Activated CD4-positive, alpha-beta memory T cell treated with anti-CD3 and anti-CD28 coated beads, Interleukin-2, amount 10 ng/mL, durations not matched to agents 7 days and 5 days (primary cell): ENCODE measurements at regions not wholly inside any gene's neighbourhood (a gene's known extent, or its start where the extent isn't known, plus 50 kb on each side); places are given as distances from the start of the nearest gene placed in this dataset.
"Not testable (repeated sequence)": the region's sequence is repeated elsewhere in the genome, so short reads cannot be mapped to it uniquely, and the experiment has no call there.

Experiments used
- CTCF ChIA-PET: fragments of 350-600 bp; sonication (Branson Sonifier 250); formaldehyde crosslinking; loops from one replicate; lab custom pipeline; 2021; ENCODE audit warnings: antibody characterized with exemption, inconsistent platforms; lab: Charles Lee
- POLR2A ChIA-PET: fragments of 350-600 bp; sonication (Branson Sonifier 250); formaldehyde crosslinking; loops from one replicate; lab custom pipeline; 2021; ENCODE audit warnings: antibody characterized with exemption; lab: Charles Lee
- DNase-seq: peaks from one replicate; pipeline ENCODE4 v3.0.0-alpha.2; 2020
- H3K27ac Mint-ChIP-seq: one replicate; pipeline ENCODE4 v1.8.0; 2021; ENCODE audit warnings: mild to moderate bottlenecking, mixed read lengths
- H3K27me3 Mint-ChIP-seq: one replicate; pipeline ENCODE4 v1.8.0; 2021; ENCODE audit warnings: mixed read lengths
- H3K36me3 Mint-ChIP-seq: one replicate; pipeline ENCODE4 v1.8.0; 2021; ENCODE audit warnings: low read depth, mixed read lengths
- H3K4me1 Mint-ChIP-seq: one replicate; pipeline ENCODE4 v1.8.0; 2021; ENCODE audit warnings: mixed read lengths
- H3K4me3 Mint-ChIP-seq: one replicate; pipeline ENCODE4 v1.8.0; 2021; ENCODE audit warnings: mild to moderate bottlenecking, mixed read lengths
- H3K9me3 Mint-ChIP-seq: one replicate; pipeline ENCODE4 v1.8.0; 2021; ENCODE audit warnings: mixed read lengths

DNA sequence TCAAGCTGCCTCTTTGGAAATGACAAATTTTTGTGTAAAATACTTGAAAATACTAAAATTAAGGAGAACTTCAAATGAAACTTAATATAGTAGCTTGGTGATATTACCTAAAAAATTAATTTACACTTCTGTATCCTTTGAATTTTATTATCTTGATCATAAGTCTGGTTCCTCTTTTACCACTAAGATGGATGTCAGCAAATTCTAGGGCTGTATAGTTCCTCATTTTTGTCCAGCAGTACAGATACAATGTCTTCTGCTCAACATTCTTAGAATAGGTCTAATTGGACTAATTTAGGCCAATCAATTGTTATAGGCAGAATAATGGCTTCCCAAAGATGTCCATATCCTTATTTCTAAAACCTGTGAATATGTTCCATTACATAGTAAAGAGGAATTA lies 1298.0 kb upstream of the RAG2 start:
- ChIA-PET CTCF (no interaction called here), POLR2A (no interaction called here)
- Mint-ChIP-seq H3K4me1 (no peaks in the 10 kb centered on the region), H3K36me3 (no peaks in the 10 kb centered on the region), H3K9me3 (peaks cover 13% of the 10 kb centered on the region), H3K27me3 (no peaks in the 10 kb centered on the region), H3K27ac (no peak overlapping the region), H3K4me3 (no peak overlapping the region)
- DNase-seq = no peak

DNA sequence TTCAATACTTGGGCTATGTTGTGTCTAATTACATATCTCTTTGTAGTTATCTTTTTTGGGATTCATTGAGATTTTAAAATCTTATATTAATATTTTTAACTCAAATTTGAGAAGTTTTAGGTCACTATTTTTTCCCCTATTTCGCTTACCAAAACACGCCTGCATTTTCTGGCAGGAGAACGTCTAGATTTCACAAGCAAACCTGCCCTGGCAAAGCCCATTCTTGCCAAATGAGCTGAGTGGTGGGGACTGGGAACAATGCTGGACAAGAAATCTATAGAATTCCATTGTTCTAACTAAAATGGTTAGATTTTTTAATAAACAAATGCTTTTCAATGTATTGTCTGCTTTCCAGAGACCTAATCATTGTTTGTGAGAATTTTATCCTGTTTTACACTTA lies 1283.7 kb upstream of the RAG2 start:
- no peak overlapping the region for H3K4me3 Mint-ChIP-seq
- DNase-seq = no peak
- peaks cover 13% of the 10 kb centered on the region for H3K9me3 Mint-ChIP-seq
- ChIA-PET POLR2A (no interaction called here), CTCF (no interaction called here)
- H3K27ac Mint-ChIP-seq = no peak overlapping the region
- no peaks in the 10 kb centered on the region for H3K27me3 Mint-ChIP-seq
- no peaks in the 10 kb centered on the region for H3K36me3 Mint-ChIP-seq
- no peaks in the 10 kb centered on the region for H3K4me1 Mint-ChIP-seq

DNA sequence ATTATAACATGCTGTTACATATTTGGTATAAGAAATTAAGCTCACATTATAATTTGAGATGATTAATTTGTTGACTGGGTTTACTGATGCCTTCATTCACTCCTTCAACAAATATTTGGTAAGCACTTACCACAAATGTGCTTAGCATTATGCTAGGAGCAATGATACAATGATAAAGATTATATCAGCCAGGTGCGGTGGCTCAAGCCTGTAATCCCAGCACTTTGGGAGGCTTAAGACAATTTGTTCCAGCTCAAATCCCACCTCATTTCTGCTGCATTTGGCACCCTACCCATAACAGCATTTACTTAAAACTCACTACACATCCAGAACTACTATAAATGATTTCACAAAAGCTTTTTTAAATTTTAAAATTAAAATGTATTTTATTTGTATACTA lies 1263.6 kb upstream of the RAG2 start:
- POLR2A ChIA-PET = no interaction called here
- CTCF ChIA-PET = no interaction called here
- H3K4me3 Mint-ChIP-seq = no peak overlapping the region

DNA sequence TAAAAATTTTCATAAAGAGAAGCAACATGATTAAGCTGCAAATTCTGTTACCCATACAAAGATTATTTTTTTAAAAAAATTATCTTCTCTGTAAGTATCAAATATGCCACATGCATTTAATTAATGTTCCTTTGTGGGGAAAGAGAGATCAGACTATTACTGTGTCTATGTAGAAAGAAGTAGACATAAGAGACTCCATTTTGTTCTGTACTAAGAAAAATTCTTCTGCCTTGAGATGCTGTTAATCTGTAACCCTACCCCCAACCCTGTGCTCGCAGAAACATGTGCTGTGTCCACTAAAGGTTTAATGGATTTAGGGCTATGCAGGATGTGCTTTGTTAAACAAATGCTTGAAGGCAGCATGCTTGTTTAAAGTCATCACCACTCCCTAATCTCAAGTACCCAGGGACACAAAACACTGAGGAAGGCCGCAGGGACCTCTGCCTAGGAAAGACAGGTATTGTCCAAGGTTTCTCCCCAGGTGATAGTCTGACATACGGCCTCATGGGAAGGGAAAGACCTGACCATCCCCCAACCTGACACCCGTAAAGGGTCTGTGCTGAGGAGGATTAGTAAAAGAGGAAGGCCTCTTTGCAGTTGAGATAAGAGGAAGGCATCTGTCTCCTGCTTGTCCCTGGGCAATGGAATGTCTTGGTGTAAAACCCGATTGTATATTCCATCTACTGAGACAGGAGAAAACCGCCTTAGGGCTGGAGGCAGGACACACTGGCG lies 1260.9 kb upstream of the RAG2 start:
- H3K27ac Mint-ChIP-seq, POLR2A ChIA-PET, H3K4me1 Mint-ChIP-seq, DNase-seq, CTCF ChIA-PET, H3K27me3 Mint-ChIP-seq, H3K4me3 Mint-ChIP-seq, H3K9me3 Mint-ChIP-seq, H3K36me3 Mint-ChIP-seq: not testable (repeated sequence)

More for the DNA sequence above, 1263.6 kb upstream of the RAG2 start:
- Mint-ChIP-seq H3K27me3 (no peaks in the 10 kb centered on the region), H3K27ac (no peak overlapping the region), H3K4me1 (no peaks in the 10 kb centered on the region), H3K9me3 (peaks cover 11% of the 10 kb centered on the region), H3K36me3 (no peaks in the 10 kb centered on the region)
- DNase-seq = no peak

DNA sequence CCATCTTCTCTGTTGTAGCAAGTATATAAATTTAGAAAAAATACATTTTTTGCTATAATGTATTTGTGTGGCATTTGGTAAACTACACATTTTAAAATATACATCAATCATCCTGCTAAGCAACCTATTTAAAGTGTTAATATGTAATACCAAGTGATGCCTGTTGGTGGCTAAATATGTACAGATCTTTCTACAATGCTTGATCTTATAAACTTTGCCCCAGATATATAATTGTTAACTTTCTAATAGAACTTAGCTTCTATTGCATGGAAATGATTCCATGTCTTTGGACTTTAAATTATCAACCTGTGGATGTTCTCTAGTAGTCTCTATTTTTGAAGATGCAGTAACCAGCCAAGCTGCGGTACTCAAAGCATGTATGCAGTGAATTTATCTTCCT lies 1260.4 kb upstream of the RAG2 start:
- H3K27ac Mint-ChIP-seq = no peak overlapping the region
- H3K9me3 Mint-ChIP-seq = peaks cover 7% of the 10 kb centered on the region
- H3K27me3 Mint-ChIP-seq = no peaks in the 10 kb centered on the region
- DNase-seq = no peak
- ChIA-PET POLR2A (no interaction called here), CTCF (no interaction called here)
- no peaks in the 10 kb centered on the region for H3K36me3 Mint-ChIP-seq
- H3K4me1 Mint-ChIP-seq = no peaks in the 10 kb centered on the region
- H3K4me3 Mint-ChIP-seq = no peak overlapping the region

DNA sequence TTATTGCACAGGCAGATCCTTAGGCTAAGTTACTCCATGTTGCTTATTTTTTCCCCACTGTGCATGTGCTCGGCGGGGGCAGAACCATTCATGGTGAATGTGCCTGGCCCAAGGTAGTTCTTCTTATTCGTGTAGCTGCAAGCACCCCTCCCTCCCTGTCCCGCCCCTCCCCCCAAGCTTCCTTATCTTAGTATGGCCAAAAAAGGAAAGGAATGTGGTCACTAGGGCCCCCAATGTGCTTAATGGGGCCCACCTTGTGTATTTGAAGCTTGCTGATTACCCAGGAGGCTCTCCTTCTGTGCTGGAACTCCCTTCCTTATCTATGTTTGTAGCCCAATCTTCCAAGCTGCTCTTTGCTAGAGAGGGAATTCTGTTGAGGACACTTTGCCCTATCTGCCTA lies 1259.7 kb upstream of the RAG2 start:
- no peak for DNase-seq
- Mint-ChIP-seq H3K4me3 (no peak overlapping the region), H3K36me3 (no peaks in the 10 kb centered on the region), H3K27ac (no peak overlapping the region), H3K27me3 (no peaks in the 10 kb centered on the region), H3K9me3 (peaks cover 7% of the 10 kb centered on the region), H3K4me1 (no peaks in the 10 kb centered on the region)
- ChIA-PET CTCF (no interaction called here), POLR2A (no interaction called here)

DNA sequence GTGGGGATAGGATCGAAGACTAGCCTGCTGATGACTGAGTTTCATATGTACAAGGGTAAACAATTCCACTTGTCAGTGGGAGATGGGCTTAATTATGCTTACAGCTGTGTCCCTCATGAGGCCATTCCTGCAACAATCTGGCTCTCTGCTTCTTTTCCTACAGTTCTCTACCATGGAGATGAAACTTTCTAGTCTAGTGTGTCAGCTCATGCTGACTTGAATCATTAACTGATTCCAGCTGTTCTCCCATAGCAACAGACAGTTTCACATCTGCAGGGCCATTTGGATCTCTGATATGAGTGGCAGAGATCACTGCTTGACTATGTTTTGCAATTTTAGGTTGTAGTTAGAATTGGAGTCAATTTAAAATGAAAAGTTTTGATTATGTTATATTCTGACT lies 1251.7 kb upstream of the RAG2 start:
- ChIA-PET CTCF (no interaction called here), POLR2A (no interaction called here)
- Mint-ChIP-seq H3K9me3 (peaks cover 7% of the 10 kb centered on the region), H3K27ac (no peak overlapping the region), H3K36me3 (no peaks in the 10 kb centered on the region), H3K4me1 (no peaks in the 10 kb centered on the region), H3K27me3 (no peaks in the 10 kb centered on the region), H3K4me3 (no peak overlapping the region)
- no peak for DNase-seq

DNA sequence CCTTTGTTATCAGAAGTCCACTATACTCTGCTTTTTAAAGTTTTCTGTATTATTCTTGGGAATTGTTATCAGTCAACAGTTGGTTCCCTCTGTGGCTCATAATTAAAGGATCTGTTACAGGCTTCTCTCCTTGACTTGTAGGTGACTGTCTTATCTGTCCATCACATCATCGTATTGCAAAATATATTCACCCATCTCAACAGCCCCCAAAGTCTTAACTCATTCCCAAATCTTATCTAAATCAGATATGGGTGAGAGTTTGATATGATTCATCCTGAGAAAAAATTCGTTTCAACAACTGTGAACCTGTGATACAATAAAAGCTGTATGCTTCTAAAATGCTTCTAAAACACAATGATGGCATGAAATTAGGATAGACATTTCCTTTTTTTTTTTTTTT lies 1245.6 kb upstream of the RAG2 start:
- H3K9me3 Mint-ChIP-seq = peaks cover 10% of the 10 kb centered on the region
- H3K27ac Mint-ChIP-seq = no peak overlapping the region
- H3K4me1 Mint-ChIP-seq = no peaks in the 10 kb centered on the region
- POLR2A ChIA-PET = no interaction called here
- CTCF ChIA-PET = no interaction called here
- no peak for DNase-seq
- H3K4me3 Mint-ChIP-seq = no peak overlapping the region
- no peaks in the 10 kb centered on the region for H3K36me3 Mint-ChIP-seq
- no peaks in the 10 kb centered on the region for H3K27me3 Mint-ChIP-seq

DNA sequence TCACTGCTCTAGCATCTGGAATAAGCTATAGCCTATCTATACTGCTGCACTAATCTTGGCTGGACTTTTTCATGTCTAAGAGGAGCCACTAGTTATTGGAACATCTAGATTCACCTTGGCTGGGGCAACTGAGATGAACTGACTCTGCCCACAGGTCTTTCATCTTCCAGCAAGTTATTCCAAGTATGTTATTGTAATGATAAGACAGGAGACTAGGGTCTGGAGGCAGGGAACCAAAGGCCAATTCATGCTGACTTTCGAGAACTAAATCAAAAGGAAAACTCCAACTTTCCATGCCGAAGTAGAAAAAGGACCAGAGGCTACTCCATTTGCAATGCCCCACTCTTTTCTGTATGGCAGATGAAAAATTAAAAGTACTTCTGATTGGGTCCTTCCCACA lies 1243.0 kb upstream of the RAG2 start:
- Mint-ChIP-seq H3K27ac (no peak overlapping the region), H3K27me3 (no peaks in the 10 kb centered on the region), H3K36me3 (no peaks in the 10 kb centered on the region), H3K4me3 (no peak overlapping the region), H3K4me1 (no peaks in the 10 kb centered on the region), H3K9me3 (peaks cover 12% of the 10 kb centered on the region)
- ChIA-PET POLR2A (no interaction called here), CTCF (no interaction called here)
- no peak for DNase-seq

DNA sequence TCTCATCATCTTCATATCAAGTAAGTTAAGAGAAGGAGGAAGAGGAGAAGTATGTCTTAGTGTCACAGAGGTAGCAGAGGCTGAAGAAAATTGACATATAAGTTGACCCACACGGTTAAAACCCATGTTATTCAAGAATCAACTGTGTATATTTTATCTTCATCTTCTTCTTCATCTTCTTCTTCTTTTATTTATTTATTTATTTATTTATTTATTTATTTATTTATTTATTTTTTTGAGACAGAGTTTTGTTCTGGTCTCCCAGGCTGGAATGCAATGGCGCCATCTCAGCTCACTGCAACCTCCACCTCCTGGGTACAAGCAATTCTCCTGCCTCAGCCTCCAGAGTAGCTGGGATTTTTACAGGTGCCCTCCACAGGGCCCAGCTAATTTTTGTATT lies 1242.3 kb upstream of the RAG2 start:
- H3K36me3 Mint-ChIP-seq, CTCF ChIA-PET, H3K27me3 Mint-ChIP-seq, H3K4me3 Mint-ChIP-seq, H3K4me1 Mint-ChIP-seq, POLR2A ChIA-PET, DNase-seq, H3K27ac Mint-ChIP-seq: not testable (repeated sequence)
- peaks cover 11% of the 10 kb centered on the region for H3K9me3 Mint-ChIP-seq

DNA sequence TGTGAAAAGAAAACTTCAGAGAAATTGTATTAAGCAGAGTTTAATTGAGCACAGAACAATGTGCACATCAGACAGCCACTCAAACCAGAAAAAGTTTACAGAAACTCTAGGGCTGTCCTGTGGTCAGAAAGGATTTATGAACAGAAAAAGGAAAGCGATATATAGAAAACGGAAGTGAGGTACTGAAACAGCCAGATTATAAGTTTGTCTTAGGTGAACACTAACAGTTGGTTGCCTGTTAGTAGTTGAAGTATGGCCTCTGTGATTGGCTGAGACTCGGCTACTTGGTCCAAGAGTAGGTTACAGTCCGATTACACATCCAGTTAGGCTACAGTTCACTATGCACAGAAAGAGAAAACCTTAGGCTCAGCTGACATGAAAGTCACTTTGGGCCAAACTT lies 1232.5 kb upstream of the RAG2 start:
- no peaks in the 10 kb centered on the region for H3K27me3 Mint-ChIP-seq

DNA sequence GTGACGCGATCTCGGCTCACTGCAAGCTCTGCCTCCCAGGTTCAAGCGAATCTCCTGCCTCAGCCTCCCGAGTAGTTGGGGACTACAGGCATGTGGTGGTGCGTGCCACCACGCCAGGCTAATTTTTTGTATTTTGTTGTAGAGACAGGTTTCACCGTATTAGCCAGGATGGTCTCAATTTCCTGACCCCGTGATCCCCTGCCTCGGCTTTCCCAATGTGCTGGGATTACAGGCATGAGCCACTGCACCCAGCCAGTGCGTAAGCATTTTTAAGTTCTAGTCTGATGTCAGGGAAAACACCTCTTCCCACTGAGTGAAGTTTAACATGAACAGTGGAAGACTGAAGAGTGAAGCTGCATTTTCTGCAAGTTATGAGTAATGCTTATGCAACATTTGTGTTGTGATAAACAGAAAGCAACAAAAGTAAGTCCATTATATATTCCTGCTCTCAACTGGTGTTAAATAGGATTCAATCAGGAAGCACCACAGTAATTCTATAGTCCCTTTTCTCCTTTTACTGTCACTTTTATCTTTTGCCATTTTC lies 1219.8 kb upstream of the RAG2 start:
- CTCF ChIA-PET = no interaction called here
- Mint-ChIP-seq H3K9me3 (peaks cover 14% of the 10 kb centered on the region), H3K4me1 (no peaks in the 10 kb centered on the region), H3K27ac (no peak overlapping the region), H3K27me3 (no peaks in the 10 kb centered on the region), H3K4me3 (no peak overlapping the region), H3K36me3 (no peaks in the 10 kb centered on the region)
- POLR2A ChIA-PET = no interaction called here
- no peak for DNase-seq

More for the DNA sequence above, 1232.5 kb upstream of the RAG2 start:
- no peaks in the 10 kb centered on the region for H3K4me1 Mint-ChIP-seq
- POLR2A ChIA-PET = no interaction called here
- CTCF ChIA-PET = no interaction called here
- DNase-seq = no peak
- no peaks in the 10 kb centered on the region for H3K36me3 Mint-ChIP-seq
- H3K4me3 Mint-ChIP-seq = no peak overlapping the region
- H3K9me3 Mint-ChIP-seq = peaks cover 4% of the 10 kb centered on the region
- H3K27ac Mint-ChIP-seq = no peak overlapping the region

DNA sequence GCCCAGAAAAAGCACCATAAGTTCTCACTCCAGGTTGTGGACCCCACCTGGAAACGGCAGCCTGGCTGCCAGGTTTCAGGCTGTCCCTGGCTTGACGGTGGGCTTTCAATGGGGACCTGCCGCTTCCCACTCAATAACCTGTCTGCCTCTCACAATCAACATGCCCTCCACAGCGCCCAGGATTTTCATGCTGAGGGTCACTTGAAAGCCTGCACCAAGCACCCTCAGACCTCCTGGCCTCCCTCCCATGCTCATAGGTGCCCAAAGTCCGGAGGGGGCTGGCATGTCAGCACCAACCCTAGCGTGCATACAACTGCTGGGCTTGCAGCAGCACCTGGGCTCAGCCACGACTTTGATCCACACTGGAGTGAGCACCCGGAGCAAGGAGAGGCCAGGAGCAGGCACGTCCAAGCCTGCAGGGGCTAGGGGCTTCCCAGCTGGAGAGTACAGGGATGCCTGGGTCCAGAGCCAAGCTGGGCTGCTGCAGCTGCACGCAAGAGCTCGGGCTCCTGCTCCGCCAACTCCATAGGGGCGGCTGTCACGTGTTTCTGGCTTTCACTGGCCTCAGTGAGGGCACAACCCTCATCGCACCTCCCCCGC lies 1214.3 kb upstream of the RAG2 start:
- Mint-ChIP-seq H3K27ac (no peak overlapping the region), H3K36me3 (no peaks in the 10 kb centered on the region), H3K27me3 (no peaks in the 10 kb centered on the region), H3K4me1 (no peaks in the 10 kb centered on the region), H3K9me3 (peaks cover 12% of the 10 kb centered on the region), H3K4me3 (no peak overlapping the region)
- ChIA-PET POLR2A (no interaction called here), CTCF (no interaction called here)
- DNase-seq = no peak

DNA sequence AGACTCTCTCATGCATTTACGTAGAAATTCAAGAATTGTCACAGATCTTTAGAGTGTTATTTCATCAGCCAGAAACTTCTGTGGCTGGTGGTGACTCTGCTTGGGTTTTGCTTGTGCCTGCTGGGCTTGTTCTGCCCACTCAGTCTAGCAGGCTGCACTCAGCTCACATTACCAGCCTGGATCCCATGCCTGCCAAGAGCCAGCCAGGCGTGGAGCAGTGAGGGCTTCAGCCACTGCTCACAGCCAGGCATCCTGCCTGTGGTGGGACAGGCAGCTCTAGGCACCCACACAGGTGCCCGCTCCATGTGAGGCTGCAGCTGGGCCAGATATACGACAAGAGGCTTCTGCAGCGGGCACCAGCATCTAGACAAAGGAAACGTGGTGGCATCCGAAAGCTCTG lies 1213.3 kb upstream of the RAG2 start:
- ChIA-PET POLR2A (no interaction called here), CTCF (no interaction called here)
- DNase-seq = no peak
- H3K4me1 Mint-ChIP-seq = no peaks in the 10 kb centered on the region
- no peaks in the 10 kb centered on the region for H3K27me3 Mint-ChIP-seq
- H3K27ac Mint-ChIP-seq = no peak overlapping the region
- no peak overlapping the region for H3K4me3 Mint-ChIP-seq
- peaks cover 10% of the 10 kb centered on the region for H3K9me3 Mint-ChIP-seq
- no peaks in the 10 kb centered on the region for H3K36me3 Mint-ChIP-seq
